HEK293 (cell line): ENCODE measurements at regions not wholly inside any gene's neighbourhood (a gene's known extent, or its start where the extent isn't known, plus 50 kb on each side); places are given as distances from the start of the nearest gene placed in this dataset.

Experiments
- CTCF ChIP-seq: fragments of 450-650 bp; formaldehyde crosslinking; IDR thresholded peaks from 2 replicates; pipeline ENCODE4 v1.5.1; 2016; ENCODE audit warnings: missing biosample characterization, missing genetic modification characterization
- ZBTB1 ChIP-seq: fragments of 450-650 bp; formaldehyde crosslinking; IDR thresholded peaks from 2 replicates; pipeline ENCODE4 v1.5.1; 2016; ENCODE audit warnings: missing biosample characterization, missing genetic modification characterization
- ZNF24 ChIP-seq: fragments of 450-650 bp; formaldehyde crosslinking; IDR thresholded peaks from 2 replicates; pipeline ENCODE4 v1.5.1; 2016; ENCODE audit warnings: missing biosample characterization, missing genetic modification characterization
- ZNF513 ChIP-seq: fragments of 450-650 bp; IDR thresholded peaks from 2 replicates; pipeline ENCODE4 v1.5.1; 2018; ENCODE audit warnings: missing biosample characterization, missing genetic modification characterization
- ZNF561 ChIP-seq: fragments of 450-650 bp; IDR thresholded peaks from 2 replicates; pipeline ENCODE4 v1.5.1; 2018; ENCODE audit warnings: missing biosample characterization, missing genetic modification characterization, borderline replicate concordance
- ZNF791 ChIP-seq: fragments of 450-650 bp; formaldehyde crosslinking; IDR thresholded peaks from 2 replicates; pipeline ENCODE4 v1.5.1; 2016; ENCODE audit warnings: missing biosample characterization, missing genetic modification characterization
- ZSCAN5A ChIP-seq: fragments of 450-650 bp; formaldehyde crosslinking; IDR thresholded peaks from 2 replicates; pipeline ENCODE4 v1.5.1; 2016; ENCODE audit warnings: missing biosample characterization, missing genetic modification characterization

- TF ChIP-seq ZNF513 (tag by site-specific recombination) (no peak), ZNF24 (tag by site-specific recombination) (no peak), CTCF (tag by site-specific recombination) (no peak), ZNF561 (tag by site-specific recombination) (no peak), ZBTB1 (no peak), ZSCAN5A (tag by site-specific recombination) (no peak), ZNF791 (no peak)
Observed at GRCh38 chr11:15886866-15887265, 469.5 kb downstream of the SOX6 start.
